Dendritic cell treated with granulocyte-macrophage colony-stimulating factor and Interleukin-4, amounts not matched to agents 40 ng/mL and 50 ng/mL, for 4 days (primary cell): ENCODE measurements at regions not wholly inside any gene's neighbourhood (a gene's known extent, or its start where the extent isn't known, plus 50 kb on each side); places are given as distances from the start of the nearest gene placed in this dataset.

ENCODE experiments used
- H3K27ac Mint-ChIP-seq: one replicate; pipeline ENCODE4 v1.8.0; 2022; ENCODE audit warnings: mild to moderate bottlenecking, mixed read lengths
- H3K27me3 Mint-ChIP-seq: one replicate; pipeline ENCODE4 v1.8.0; 2022; ENCODE audit warnings: mild to moderate bottlenecking, mixed read lengths
- H3K36me3 Mint-ChIP-seq: one replicate; pipeline ENCODE4 v1.8.0; 2022; ENCODE audit warnings: low read depth, mixed read lengths
- H3K4me1 Mint-ChIP-seq: one replicate; pipeline ENCODE4 v1.8.0; 2022; ENCODE audit warnings: low read depth, mixed read lengths
- H3K4me3 Mint-ChIP-seq: one replicate; pipeline ENCODE4 v1.8.0; 2022; ENCODE audit warnings: mild to moderate bottlenecking, moderate library complexity, mixed read lengths
- H3K9me3 Mint-ChIP-seq: one replicate; pipeline ENCODE4 v1.8.0; 2022; ENCODE audit warnings: mixed read lengths
- intact Hi-C: fragments of 100-400 bp; cut with micrococcal nuclease; formaldehyde crosslinking; loops from one replicate; pipeline ENCODE4 v1.15.0; 2022

DNA sequence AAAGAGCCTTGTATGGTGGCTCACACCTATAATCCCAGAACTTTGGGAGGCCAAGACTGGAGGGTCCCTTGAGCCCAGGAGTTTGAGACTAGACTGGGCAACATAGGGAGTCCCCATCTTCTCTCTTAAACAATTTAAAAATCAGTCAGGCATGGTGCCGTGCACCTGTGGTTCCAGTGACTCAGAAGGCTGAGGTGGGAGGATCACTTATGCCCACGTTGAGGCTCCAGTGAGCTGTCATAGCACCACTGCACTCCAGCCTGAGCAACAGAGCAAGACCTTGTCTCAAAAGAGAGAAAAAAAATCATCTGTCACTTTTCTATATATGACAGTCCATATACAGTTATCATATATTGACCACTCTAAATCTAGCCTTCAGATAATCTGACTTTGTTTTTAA is 658.3 kb downstream of the LTN1 start:
- Mint-ChIP-seq H3K4me1 (no peaks in the 10 kb centered on the region), H3K9me3 (peaks cover 12% of the 10 kb centered on the region), H3K36me3 (no peaks in the 10 kb centered on the region), H3K27ac (no peak overlapping the region), H3K4me3 (no peak overlapping the region), H3K27me3 (no peaks in the 10 kb centered on the region)
- intact Hi-C loops = loop anchor here (10.0 kb wide), 1 partner anchor 410 kb away; no protein-coding TSS in a partner anchor

DNA sequence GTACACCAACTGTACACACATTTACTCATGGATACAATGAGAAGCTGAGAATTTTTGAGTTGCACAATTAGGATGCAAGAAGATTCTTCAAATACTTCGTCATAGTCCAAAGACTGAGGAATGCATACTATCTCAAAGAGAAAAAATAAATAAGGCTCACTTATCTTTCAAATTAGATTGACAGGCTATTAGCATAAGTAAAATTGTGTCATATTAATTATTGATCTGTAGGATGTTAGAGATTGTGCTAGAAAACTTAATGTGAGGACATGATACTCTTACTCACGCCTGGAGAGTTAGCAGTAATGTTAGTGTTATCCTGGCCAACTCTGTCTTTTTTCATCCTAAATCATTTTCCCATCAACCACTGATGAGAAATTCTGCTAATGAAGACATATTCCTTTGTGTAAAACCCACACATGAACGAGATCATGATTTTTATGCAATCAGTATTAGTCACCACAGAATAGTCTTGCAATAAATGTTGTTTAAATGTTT is 659.0 kb downstream of the LTN1 start:
- H3K36me3 Mint-ChIP-seq = no peaks in the 10 kb centered on the region
- intact Hi-C loops = loop anchor here (10.0 kb wide), 1 partner anchor 411 kb away; no protein-coding TSS in a partner anchor
- H3K9me3 Mint-ChIP-seq = peaks cover 20% of the 10 kb centered on the region
- no peak overlapping the region for H3K27ac Mint-ChIP-seq
- no peak overlapping the region for H3K4me3 Mint-ChIP-seq
- no peaks in the 10 kb centered on the region for H3K4me1 Mint-ChIP-seq
- H3K27me3 Mint-ChIP-seq = no peaks in the 10 kb centered on the region

DNA sequence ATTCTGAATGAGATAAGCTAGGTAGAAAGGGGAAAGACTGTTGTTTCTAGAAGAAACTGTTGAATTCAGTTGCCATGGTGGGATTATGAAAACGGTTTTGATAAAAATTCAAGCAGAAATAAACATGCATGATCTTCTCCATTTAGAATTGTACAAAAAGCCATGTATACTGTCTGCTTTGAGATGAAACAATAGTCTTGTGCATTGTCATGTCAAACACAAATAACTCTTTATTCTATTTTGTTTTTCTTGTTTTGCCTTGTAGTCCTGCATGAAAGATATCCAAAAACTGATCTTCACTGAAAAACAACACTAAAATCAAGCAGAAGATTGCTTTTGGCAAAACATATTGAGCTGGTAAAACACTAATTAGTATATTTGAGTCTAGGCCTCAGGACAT is 659.9 kb downstream of the LTN1 start:
- intact Hi-C loops = loop anchor here (10.0 kb wide), 1 partner anchor 412 kb away; no protein-coding TSS in a partner anchor

DNA sequence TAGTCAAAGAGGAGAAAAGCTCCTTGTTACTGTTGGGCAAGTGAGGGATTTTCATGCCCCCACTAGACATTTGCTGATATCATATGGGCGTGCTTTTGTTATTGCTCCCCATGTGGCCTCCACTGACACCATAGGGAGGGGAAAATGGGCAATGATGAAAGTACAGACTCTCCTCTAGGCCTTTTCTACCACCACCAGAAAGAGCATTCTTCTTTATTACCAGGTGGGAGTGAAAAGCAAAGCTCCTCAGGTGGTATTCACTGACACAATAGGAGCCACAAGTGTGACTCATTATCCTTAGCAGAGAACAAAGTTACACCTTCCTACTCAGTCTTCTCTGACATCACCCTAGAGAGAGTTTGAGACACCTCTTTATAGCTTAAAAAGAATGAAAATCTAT is 667.1 kb downstream of the LTN1 start:
- H3K36me3 Mint-ChIP-seq = no peaks in the 10 kb centered on the region
- no peaks in the 10 kb centered on the region for H3K4me1 Mint-ChIP-seq
- intact Hi-C loops = no loop called here
- H3K4me3 Mint-ChIP-seq = no peak overlapping the region
- peaks cover 40% of the 10 kb centered on the region for H3K9me3 Mint-ChIP-seq
- H3K27ac Mint-ChIP-seq = no peak overlapping the region
- no peaks in the 10 kb centered on the region for H3K27me3 Mint-ChIP-seq

More for the DNA sequence above, 659.9 kb downstream of the LTN1 start:
- H3K27me3 Mint-ChIP-seq = no peaks in the 10 kb centered on the region
- no peaks in the 10 kb centered on the region for H3K36me3 Mint-ChIP-seq
- peaks cover 24% of the 10 kb centered on the region for H3K9me3 Mint-ChIP-seq
- H3K27ac Mint-ChIP-seq = no peak overlapping the region
- no peaks in the 10 kb centered on the region for H3K4me1 Mint-ChIP-seq
- H3K4me3 Mint-ChIP-seq = no peak overlapping the region

DNA sequence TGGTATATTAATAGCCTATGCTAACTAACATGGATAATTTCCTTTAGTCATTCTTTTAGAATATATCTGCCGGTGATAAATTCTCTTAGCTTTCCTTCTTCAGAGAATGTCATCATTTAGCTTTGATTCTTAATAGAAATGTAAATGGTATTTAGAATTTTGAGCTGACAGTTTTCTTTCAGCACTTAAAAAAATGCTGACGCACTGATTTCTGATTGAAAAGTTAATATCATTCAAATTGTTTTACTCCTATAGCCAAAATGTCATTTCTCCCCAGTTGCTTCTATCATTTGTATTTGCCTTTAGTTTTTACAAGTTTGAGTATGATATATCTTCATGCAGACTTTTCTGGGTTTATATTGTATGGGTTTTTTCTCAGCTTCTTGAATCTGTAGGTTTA is 668.0 kb downstream of the LTN1 start:
- Mint-ChIP-seq H3K27ac (no peak overlapping the region), H3K36me3 (no peaks in the 10 kb centered on the region), H3K27me3 (no peaks in the 10 kb centered on the region), H3K9me3 (peaks cover 34% of the 10 kb centered on the region), H3K4me3 (no peak overlapping the region), H3K4me1 (no peaks in the 10 kb centered on the region)
- intact Hi-C loops = no loop called here

DNA sequence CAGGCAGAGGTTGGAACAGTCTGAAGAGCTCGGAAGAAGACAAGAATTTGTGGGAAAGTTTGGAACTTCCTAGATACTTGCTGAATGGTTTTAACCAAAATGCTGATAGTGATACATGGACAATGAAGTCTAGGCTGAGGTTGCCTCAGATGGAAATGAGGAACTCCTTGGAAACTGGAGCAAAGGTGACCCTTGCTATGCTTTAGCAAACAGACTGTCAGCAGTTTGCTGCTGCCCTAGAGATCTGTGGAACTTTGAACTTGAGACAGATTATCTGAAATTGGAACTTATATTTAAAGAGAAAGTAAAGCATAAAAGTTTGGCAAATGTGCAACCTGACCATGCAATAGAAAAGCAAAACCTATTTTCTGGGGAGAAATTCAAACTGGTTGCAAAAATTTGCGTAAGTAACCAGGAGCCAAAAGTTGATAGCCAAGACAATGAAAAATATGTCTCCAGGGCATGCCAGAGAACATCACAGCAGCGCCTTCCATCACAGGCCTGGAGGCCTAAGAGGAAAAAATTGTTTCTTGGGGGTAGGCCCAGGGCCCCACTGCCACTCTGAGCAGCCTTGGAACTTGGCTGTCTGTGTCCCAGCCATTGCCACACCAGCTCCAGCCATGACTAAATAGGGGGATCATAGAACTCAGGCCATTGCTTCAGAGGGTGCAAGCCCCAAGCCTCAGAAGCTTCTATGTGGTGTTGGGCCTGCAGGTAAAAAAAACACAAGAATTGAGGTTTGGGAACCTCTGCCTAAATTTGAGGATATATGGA is 675.3 kb downstream of the LTN1 start:
- no peaks in the 10 kb centered on the region for H3K4me1 Mint-ChIP-seq
- H3K9me3 Mint-ChIP-seq = peaks cover 21% of the 10 kb centered on the region
- H3K27ac Mint-ChIP-seq = no peak overlapping the region
- no peaks in the 10 kb centered on the region for H3K27me3 Mint-ChIP-seq
- no peaks in the 10 kb centered on the region for H3K36me3 Mint-ChIP-seq
- intact Hi-C loops = no loop called here
- no peak overlapping the region for H3K4me3 Mint-ChIP-seq

DNA sequence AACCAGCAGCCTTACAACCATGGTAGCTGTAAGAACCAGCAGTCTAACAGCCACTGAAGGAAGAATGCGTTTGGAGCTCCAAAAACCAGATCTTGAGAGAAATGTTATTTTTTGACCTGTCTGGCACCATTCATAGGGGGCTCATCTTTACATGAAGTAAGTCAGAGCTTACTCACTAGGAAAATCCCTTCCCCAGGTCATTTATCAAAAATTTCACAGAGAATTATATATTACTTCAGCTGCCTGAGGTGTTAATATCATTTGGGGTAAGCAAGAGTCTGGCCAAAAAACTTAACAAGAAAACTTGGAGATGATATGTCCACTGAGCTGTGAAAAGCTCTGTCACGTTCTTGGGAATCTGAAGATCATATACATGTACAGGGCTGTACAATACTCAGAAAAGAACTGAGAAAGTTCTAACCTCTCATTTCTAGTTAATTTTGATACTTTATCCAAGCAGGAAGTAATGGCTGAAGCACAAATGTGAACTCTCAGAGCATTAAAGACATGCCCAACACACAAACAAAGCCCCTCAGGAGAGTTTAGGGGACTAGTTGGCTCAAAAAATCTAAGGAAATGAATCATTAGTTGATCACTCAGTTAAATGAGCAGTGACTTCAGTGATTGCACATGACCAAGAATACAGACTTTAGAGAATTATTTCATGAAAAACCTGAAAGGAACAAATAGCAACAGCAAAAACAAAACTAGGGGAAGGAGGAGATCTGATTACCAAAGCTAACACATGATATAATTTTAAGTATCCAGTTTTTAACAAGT is 681.1 kb downstream of the LTN1 start:
- Mint-ChIP-seq H3K9me3 (peaks cover 18% of the 10 kb centered on the region), H3K27me3 (no peaks in the 10 kb centered on the region), H3K27ac (no peak overlapping the region), H3K36me3 (no peaks in the 10 kb centered on the region), H3K4me1 (no peaks in the 10 kb centered on the region), H3K4me3 (no peak overlapping the region)
- intact Hi-C loops = no loop called here

DNA sequence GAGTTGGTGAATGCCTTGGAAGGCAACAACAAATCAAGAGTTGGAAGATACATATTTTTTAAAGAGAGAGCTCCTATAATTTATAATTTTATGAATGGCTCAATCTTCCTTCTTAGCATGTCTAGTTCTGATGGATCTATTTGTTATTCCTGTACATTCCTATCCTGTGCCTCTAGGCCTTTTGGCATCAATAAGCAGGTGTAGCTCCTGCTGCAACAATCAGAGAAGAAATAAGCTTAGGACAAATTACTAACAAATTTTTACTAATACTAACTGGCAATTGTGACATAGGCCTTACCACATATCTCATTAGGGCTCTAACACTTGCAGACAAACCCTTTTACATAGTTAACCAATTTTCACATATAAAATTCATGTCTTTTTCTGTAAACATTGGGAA is 682.0 kb downstream of the LTN1 start:
- Mint-ChIP-seq H3K27me3 (no peaks in the 10 kb centered on the region), H3K9me3 (peaks cover 18% of the 10 kb centered on the region), H3K4me3 (no peak overlapping the region), H3K27ac (no peak overlapping the region), H3K36me3 (no peaks in the 10 kb centered on the region), H3K4me1 (no peaks in the 10 kb centered on the region)
- intact Hi-C loops = no loop called here

DNA sequence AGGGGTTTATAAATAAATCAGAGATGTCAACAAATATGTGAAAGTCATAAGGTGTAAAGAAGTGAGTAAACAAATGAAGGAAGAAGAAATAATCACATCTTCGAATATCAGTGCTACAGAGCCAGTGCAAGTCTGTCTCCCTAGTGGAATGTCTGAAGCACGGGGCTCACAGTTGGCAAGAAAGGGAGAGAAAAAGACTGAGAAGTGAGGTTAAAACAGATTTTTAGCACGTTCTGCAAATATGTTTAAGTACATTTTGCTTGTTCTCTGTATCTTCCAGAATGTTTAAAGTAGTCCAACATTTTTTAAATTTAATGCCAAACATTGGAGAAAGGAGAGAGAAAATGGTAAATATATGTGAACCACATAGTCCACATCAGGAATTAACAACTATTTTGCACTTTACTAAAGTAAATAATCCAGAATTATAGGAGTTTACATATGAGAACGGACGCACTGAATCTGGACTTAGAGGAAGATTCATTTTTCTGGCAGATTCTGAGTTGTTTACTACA is 682.4 kb downstream of the LTN1 start:
- intact Hi-C loops = no loop called here
- no peaks in the 10 kb centered on the region for H3K27me3 Mint-ChIP-seq
- no peak overlapping the region for H3K27ac Mint-ChIP-seq
- H3K4me3 Mint-ChIP-seq = no peak overlapping the region
- peaks cover 18% of the 10 kb centered on the region for H3K9me3 Mint-ChIP-seq
- H3K4me1 Mint-ChIP-seq = no peaks in the 10 kb centered on the region
- H3K36me3 Mint-ChIP-seq = no peaks in the 10 kb centered on the region

DNA sequence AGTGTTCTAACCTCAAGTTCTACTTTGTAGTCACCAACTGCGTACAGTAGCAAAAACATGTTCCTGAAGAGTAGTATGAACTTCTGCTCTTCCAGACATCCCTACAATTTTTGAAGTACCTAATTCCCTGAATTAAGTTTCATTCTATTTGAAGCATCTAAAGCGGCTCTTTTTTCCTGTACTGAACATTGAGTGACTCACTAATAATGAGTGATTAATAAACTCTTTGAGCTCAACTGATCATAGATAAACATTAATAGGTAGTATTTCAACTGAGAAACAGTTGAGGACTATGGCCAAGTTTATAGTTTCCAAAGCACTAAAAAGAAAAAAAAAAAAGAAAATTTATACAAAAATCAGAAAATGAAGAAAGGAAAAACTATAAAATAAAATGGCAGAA is 683.1 kb downstream of the LTN1 start:
- intact Hi-C loops = no loop called here
- H3K36me3 Mint-ChIP-seq = no peaks in the 10 kb centered on the region
- H3K9me3 Mint-ChIP-seq = peaks cover 18% of the 10 kb centered on the region
- H3K4me1 Mint-ChIP-seq = no peaks in the 10 kb centered on the region
- H3K27ac Mint-ChIP-seq = no peak overlapping the region
- no peaks in the 10 kb centered on the region for H3K27me3 Mint-ChIP-seq
- H3K4me3 Mint-ChIP-seq = no peak overlapping the region

DNA sequence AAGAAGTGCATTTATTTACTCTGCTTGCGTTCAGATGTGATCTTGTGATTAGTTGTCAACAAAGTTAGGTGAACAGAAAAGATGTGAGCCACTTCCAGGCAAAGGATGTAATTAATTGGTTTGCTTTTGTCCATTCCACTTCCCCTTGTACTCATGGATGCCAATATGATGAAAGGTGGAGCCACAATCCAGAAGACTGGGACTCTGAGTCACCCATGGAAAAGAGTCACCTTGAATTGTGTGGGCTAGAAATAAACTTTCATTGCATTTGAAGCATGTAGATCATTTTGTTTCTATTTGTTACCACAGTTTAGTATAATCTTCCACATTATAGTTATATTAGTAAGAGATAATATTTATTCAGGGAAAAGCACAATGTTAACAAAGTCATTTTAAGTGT is 684.2 kb downstream of the LTN1 start:
- peaks cover 17% of the 10 kb centered on the region for H3K9me3 Mint-ChIP-seq
- no peak overlapping the region for H3K4me3 Mint-ChIP-seq
- intact Hi-C loops = no loop called here
- H3K4me1 Mint-ChIP-seq = no peaks in the 10 kb centered on the region
- no peak overlapping the region for H3K27ac Mint-ChIP-seq
- no peaks in the 10 kb centered on the region for H3K36me3 Mint-ChIP-seq
- H3K27me3 Mint-ChIP-seq = no peaks in the 10 kb centered on the region

DNA sequence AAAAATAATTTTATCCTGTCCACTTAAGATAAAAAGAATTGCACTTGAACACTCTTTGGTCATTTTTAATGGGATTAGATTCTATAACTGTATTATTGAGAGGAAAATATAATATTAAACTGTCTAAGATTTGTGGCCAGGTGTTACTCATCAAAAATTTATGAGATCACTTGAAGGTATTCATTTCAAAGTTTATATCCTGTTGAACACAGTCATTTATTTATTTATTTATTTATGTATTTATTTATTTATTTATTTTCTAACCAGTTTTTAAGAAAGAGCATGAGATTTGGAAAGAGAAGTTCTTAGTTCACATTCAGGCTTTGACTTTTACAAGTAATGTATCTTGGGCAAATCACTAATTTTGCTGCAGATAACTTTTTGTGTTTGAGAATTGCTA is 692.7 kb downstream of the LTN1 start:
- intact Hi-C loops = no loop called here
- H3K27me3 Mint-ChIP-seq = no peaks in the 10 kb centered on the region
- no peak overlapping the region for H3K27ac Mint-ChIP-seq
- no peaks in the 10 kb centered on the region for H3K36me3 Mint-ChIP-seq
- no peaks in the 10 kb centered on the region for H3K4me1 Mint-ChIP-seq
- no peaks in the 10 kb centered on the region for H3K9me3 Mint-ChIP-seq
- no peak overlapping the region for H3K4me3 Mint-ChIP-seq

DNA sequence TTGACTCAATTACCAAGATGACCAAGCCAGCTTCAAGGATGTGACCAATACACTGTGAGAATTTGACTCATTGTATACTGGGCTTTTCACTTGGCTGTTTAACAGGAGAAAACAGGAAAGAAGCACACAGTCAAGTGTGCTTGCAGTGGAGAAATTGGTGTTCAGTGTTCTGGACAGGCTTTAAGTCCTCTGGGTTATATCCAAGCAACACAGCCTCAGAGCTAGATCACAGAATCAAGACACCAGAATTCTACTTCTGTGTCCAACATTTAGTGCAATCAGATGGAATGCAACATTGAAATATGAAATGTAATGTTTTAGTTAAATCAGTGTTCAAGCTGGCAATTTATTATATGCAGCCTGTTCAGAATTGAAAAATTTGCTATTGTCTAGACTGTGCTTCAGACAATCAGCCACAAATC is 694.4 kb downstream of the LTN1 start:
- no peaks in the 10 kb centered on the region for H3K9me3 Mint-ChIP-seq
- H3K4me3 Mint-ChIP-seq = no peak overlapping the region
- intact Hi-C loops = no loop called here
- H3K27me3 Mint-ChIP-seq = no peaks in the 10 kb centered on the region
- H3K36me3 Mint-ChIP-seq = no peaks in the 10 kb centered on the region
- no peak overlapping the region for H3K27ac Mint-ChIP-seq
- H3K4me1 Mint-ChIP-seq = no peaks in the 10 kb centered on the region

DNA sequence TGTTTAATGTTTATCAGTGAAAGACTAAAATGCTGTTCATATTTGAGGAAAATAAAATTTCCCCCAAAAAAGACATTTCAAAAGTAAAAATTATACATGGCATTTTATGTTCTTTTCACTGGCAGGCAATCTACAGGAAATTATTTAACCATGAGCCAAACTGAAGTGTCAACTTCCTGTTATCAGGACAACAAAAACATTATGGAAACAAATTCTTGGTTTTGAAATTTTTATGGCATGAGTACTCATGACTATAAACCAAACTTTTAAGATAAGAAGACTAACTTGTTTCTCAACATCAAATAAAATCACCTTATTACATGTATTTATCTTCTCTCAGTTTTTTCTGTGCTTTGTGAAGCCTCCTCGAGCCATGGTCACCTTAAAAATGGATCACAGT is 698.6 kb downstream of the LTN1 start:
- Mint-ChIP-seq H3K36me3 (no peaks in the 10 kb centered on the region), H3K9me3 (peaks cover 18% of the 10 kb centered on the region), H3K4me1 (no peaks in the 10 kb centered on the region), H3K27ac (no peak overlapping the region), H3K27me3 (no peaks in the 10 kb centered on the region), H3K4me3 (no peak overlapping the region)
- intact Hi-C loops = no loop called here
